HG03342 (cell line): ENCODE measurements at regions not wholly inside any gene's neighbourhood (a gene's known extent, or its start where the extent isn't known, plus 50 kb on each side); places are given as distances from the start of the nearest gene placed in this dataset.
A peak's percentile ranks its signal among the peaks of the same experiment; 100 is the strongest.

ENCODE experiments used
- ATAC-seq: cut with Tn5 transposase; IDR thresholded peaks from one replicate; pipeline ENCODE4 v1.9.1; 2021; ENCODE audit warnings: mild to moderate bottlenecking, moderate library complexity; ENCODE audit not compliant: unreplicated experiment

GRCh38 chr1:217373761-217374701, 256.9 kb downstream of the GPATCH2 start:
- no peak for ATAC-seq

GRCh38 chr1:217372049-217372970, 258.6 kb downstream of the GPATCH2 start:
- no peak for ATAC-seq

- ATAC-seq: no peak
These were observed 260.1 kb downstream of the GPATCH2 start for GRCh38 chr1:217370757-217371156.

- ATAC-seq: no peak
These were observed 260.8 kb downstream of the GPATCH2 start for GRCh38 chr1:217369996-217370551.

- ATAC-seq: peak; percentile 91
These were observed 261.5 kb downstream of the GPATCH2 start for GRCh38 chr1:217369271-217369981.

GRCh38 chr1:217364220-217364619, 266.7 kb downstream of the GPATCH2 start:
- ATAC-seq: no peak

- no peak for ATAC-seq
These were observed 267.6 kb downstream of the GPATCH2 start for GRCh38 chr1:217363319-217363718.

GRCh38 chr1:217360510-217360909, 270.4 kb downstream of the GPATCH2 start:
- ATAC-seq: no peak

GRCh38 chr1:217354895-217355294, 276.0 kb downstream of the GPATCH2 start:
- no peak for ATAC-seq

GRCh38 chr1:217348960-217349664, 281.8 kb downstream of the GPATCH2 start:
- no peak for ATAC-seq

- ATAC-seq: no peak
These were observed 286.2 kb downstream of the GPATCH2 start for GRCh38 chr1:217344712-217345111.

GRCh38 chr1:217343907-217344306, 287.0 kb downstream of the GPATCH2 start:
- no peak for ATAC-seq

- ATAC-seq: no peak
These were observed 288.8 kb downstream of the GPATCH2 start for GRCh38 chr1:217342105-217342504.

- ATAC-seq: no peak
These were observed 294.2 kb downstream of the GPATCH2 start for GRCh38 chr1:217336724-217337123.

GRCh38 chr1:217333939-217334338, 297.0 kb downstream of the GPATCH2 start:
- ATAC-seq: peak; percentile 89

GRCh38 chr1:217332431-217333065, 298.3 kb downstream of the GPATCH2 start:
- ATAC-seq: no peak

- no peak for ATAC-seq
These were observed 299.2 kb downstream of the GPATCH2 start for GRCh38 chr1:217331698-217332097.

GRCh38 chr1:217327901-217328300, 303.0 kb downstream of the GPATCH2 start:
- no peak for ATAC-seq

GRCh38 chr1:217322834-217323233, 308.1 kb downstream of the GPATCH2 start:
- peak; percentile 100 for ATAC-seq
